ENCODE measurements at regions not wholly inside any gene's neighbourhood (a gene's known extent, or its start where the extent isn't known, plus 50 kb on each side); places are given as distances from the start of the nearest gene placed in this dataset.

- Histone ChIP-seq H3K9me2 (ENCODE audit: insufficient read depth) (no peaks in the 10 kb centered on the region), H3K36me3 (ENCODE audit: low read depth) (no peaks in the 10 kb centered on the region), H3K4me1 (ENCODE audit: insufficient read depth) (peaks cover 9% of the 10 kb centered on the region), H3K4me2 (ENCODE audit: unreplicated experiment) (no peak overlapping the region), H4K20me1 (ENCODE audit: insufficient read depth) (no peaks in the 10 kb centered on the region), H3K4me3 (no peak overlapping the region), H3K9me3 (ENCODE audit: low read depth) (no peaks in the 10 kb centered on the region), H3K9ac (no peak overlapping the region), H3K27me3 (replicated peaks; ENCODE audit: insufficient read depth) (no peaks in the 10 kb centered on the region), H3F3A (ENCODE audit: insufficient read depth) (no peaks in the 10 kb centered on the region), H3K79me2 (ENCODE audit: insufficient read depth) (no peaks in the 10 kb centered on the region), H2AFZ (no peak overlapping the region), H3K27ac (peak overlapping the region; percentile 23; the same call in 1 of the 2 replicates)
- in situ Hi-C loops (cut with MboI): no loop called here
- WGBS, 2 experiments (ENCODE audit: low coverage in 1 of 2, low lambda C conversion rate in 2 of 2, missing lambda C conversion rate in 2 of 2): 29 to 32% methylated on average over 2 of the region's 2 CpGs
- no peak for TF ChIP-seq EZH2 (IDR thresholded peaks at IDR 0.05; ENCODE audit: insufficient read depth, poor library complexity, severe bottlenecking)
- no peak for TF ChIP-seq EZH2phosphoT487 (IDR thresholded peaks at IDR 0.05; ENCODE audit: insufficient read depth, low read depth)
- DNase-seq: peak; percentile 25
Observed at GRCh38 chrX:15056044-15056443, 182.8 kb downstream of the MOSPD2 start.

GRCh38 chrX:15055146-15055930 lies 182.1 kb downstream of the MOSPD2 start:
- Histone ChIP-seq H3K79me2 (ENCODE audit: insufficient read depth) (no peaks in the 10 kb centered on the region), H3K4me1 (ENCODE audit: insufficient read depth) (peaks cover 9% of the 10 kb centered on the region), H3K4me2 (ENCODE audit: unreplicated experiment) (peak overlapping the region; percentile 12), H3K9me2 (ENCODE audit: insufficient read depth) (no peaks in the 10 kb centered on the region), H3K9ac (no peak overlapping the region), H3K9me3 (ENCODE audit: low read depth) (no peaks in the 10 kb centered on the region), H2AFZ (no peak overlapping the region), H3F3A (ENCODE audit: insufficient read depth) (no peaks in the 10 kb centered on the region), H3K27ac (peak overlapping the region; percentile 41; the same call in 1 of the 2 replicates), H4K20me1 (ENCODE audit: insufficient read depth) (no peaks in the 10 kb centered on the region), H3K36me3 (ENCODE audit: low read depth) (no peaks in the 10 kb centered on the region), H3K27me3 (replicated peaks; ENCODE audit: insufficient read depth) (no peaks in the 10 kb centered on the region), H3K4me3 (no peak overlapping the region)
- peak; percentile 66 for DNase-seq
- in situ Hi-C loops (cut with MboI): no loop called here
- WGBS, 2 experiments (ENCODE audit: low coverage in 1 of 2, low lambda C conversion rate in 2 of 2, missing lambda C conversion rate in 2 of 2): 43% methylated on average over 3 of the region's 3 CpGs
- TF ChIP-seq EZH2phosphoT487 (IDR thresholded peaks at IDR 0.05; ENCODE audit: insufficient read depth, low read depth): no peak
- TF ChIP-seq EZH2 (IDR thresholded peaks at IDR 0.05; ENCODE audit: insufficient read depth, poor library complexity, severe bottlenecking): no peak

GRCh38 chrX:15050395-15050794 lies 177.2 kb downstream of the MOSPD2 start:
- no peaks in the 10 kb centered on the region for H4K20me1 ChIP-seq (ENCODE audit: insufficient read depth)
- in situ Hi-C loops (cut with MboI): no loop called here
- H3K9me2 ChIP-seq (ENCODE audit: insufficient read depth): no peaks in the 10 kb centered on the region
- H3K4me1 ChIP-seq (ENCODE audit: insufficient read depth): peaks cover 3% of the 10 kb centered on the region
- no peak for TF ChIP-seq EZH2 (IDR thresholded peaks at IDR 0.05; ENCODE audit: insufficient read depth, poor library complexity, severe bottlenecking)
- TF ChIP-seq EZH2phosphoT487 (IDR thresholded peaks at IDR 0.05; ENCODE audit: insufficient read depth, low read depth): no peak
- no peaks in the 10 kb centered on the region for H3K9me3 ChIP-seq (ENCODE audit: low read depth)
- no peak for DNase-seq
- no peaks in the 10 kb centered on the region for H3K79me2 ChIP-seq (ENCODE audit: insufficient read depth)
- H3K9ac ChIP-seq: no peak overlapping the region
- H2AFZ ChIP-seq: no peak overlapping the region
- H3K4me3 ChIP-seq: no peak overlapping the region
- H3K27me3 ChIP-seq (replicated peaks; ENCODE audit: insufficient read depth): no peaks in the 10 kb centered on the region
- WGBS, 2 experiments (ENCODE audit: low coverage in 1 of 2, low lambda C conversion rate in 2 of 2, missing lambda C conversion rate in 2 of 2): 51 to 55% methylated on average over 3 to 5 of the region's 5 CpGs
- no peak overlapping the region for H3K4me2 ChIP-seq (ENCODE audit: unreplicated experiment)
- H3F3A ChIP-seq (ENCODE audit: insufficient read depth): no peaks in the 10 kb centered on the region
- no peak overlapping the region for H3K27ac ChIP-seq
- H3K36me3 ChIP-seq (ENCODE audit: low read depth): no peaks in the 10 kb centered on the region

GRCh38 chrX:15043538-15043937 lies 170.3 kb downstream of the MOSPD2 start:
- no peaks in the 10 kb centered on the region for H3K9me3 ChIP-seq (ENCODE audit: low read depth)
- 0 to 16% methylated on average over 2 of the region's 2 CpGs for WGBS, 2 experiments (ENCODE audit: low coverage in 1 of 2, low lambda C conversion rate in 2 of 2, missing lambda C conversion rate in 2 of 2)
- in situ Hi-C loops (cut with MboI): no loop called here
- H2AFZ ChIP-seq: no peak overlapping the region
- H3K4me3 ChIP-seq: no peak overlapping the region
- no peaks in the 10 kb centered on the region for H3K79me2 ChIP-seq (ENCODE audit: insufficient read depth)
- no peak for DNase-seq
- H3F3A ChIP-seq (ENCODE audit: insufficient read depth): no peaks in the 10 kb centered on the region
- H3K4me1 ChIP-seq (ENCODE audit: insufficient read depth): no peaks in the 10 kb centered on the region
- no peaks in the 10 kb centered on the region for H3K36me3 ChIP-seq (ENCODE audit: low read depth)
- no peaks in the 10 kb centered on the region for H3K27me3 ChIP-seq (replicated peaks; ENCODE audit: insufficient read depth)
- H3K9ac ChIP-seq: no peak overlapping the region
- no peaks in the 10 kb centered on the region for H4K20me1 ChIP-seq (ENCODE audit: insufficient read depth)
- TF ChIP-seq EZH2phosphoT487 (IDR thresholded peaks at IDR 0.05; ENCODE audit: insufficient read depth, low read depth): no peak
- TF ChIP-seq EZH2 (IDR thresholded peaks at IDR 0.05; ENCODE audit: insufficient read depth, poor library complexity, severe bottlenecking): no peak
- no peaks in the 10 kb centered on the region for H3K9me2 ChIP-seq (ENCODE audit: insufficient read depth)
- no peak overlapping the region for H3K4me2 ChIP-seq (ENCODE audit: unreplicated experiment)
- H3K27ac ChIP-seq: no peak overlapping the region

All from GM23248 (cell line).